ENCODE measurements at regions not wholly inside any gene's neighbourhood (a gene's known extent, or its start where the extent isn't known, plus 50 kb on each side); places are given as distances from the start of the nearest gene placed in this dataset.

DNA sequence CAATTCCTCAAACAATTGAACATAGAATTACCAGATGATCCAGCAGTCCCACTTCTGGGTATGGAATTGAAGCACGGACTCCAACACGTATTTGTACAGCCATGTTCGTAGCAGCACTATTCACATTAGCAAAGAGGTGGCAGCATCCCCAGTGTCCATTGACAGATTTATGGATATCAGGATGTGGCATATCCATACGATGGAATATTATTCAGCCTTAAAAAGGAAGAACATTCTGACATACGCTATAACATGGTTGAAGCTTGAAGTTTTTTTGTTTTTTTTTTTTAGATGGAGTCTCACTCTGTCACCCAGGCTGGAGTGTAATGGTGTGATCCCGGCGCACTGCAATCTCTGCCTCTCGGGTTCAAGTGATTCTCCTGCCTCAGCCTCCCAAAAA, 220.6 kb downstream of the ZIC5 start:
- TF ChIP-seq POLR2A (IDR thresholded peaks at IDR 0.05) (no peak), EP300 (IDR thresholded peaks at IDR 0.05) (no peak), POLR2AphosphoS5 (IDR thresholded peaks at IDR 0.05) (no peak)
- TF ChIP-seq, protein P1, sequence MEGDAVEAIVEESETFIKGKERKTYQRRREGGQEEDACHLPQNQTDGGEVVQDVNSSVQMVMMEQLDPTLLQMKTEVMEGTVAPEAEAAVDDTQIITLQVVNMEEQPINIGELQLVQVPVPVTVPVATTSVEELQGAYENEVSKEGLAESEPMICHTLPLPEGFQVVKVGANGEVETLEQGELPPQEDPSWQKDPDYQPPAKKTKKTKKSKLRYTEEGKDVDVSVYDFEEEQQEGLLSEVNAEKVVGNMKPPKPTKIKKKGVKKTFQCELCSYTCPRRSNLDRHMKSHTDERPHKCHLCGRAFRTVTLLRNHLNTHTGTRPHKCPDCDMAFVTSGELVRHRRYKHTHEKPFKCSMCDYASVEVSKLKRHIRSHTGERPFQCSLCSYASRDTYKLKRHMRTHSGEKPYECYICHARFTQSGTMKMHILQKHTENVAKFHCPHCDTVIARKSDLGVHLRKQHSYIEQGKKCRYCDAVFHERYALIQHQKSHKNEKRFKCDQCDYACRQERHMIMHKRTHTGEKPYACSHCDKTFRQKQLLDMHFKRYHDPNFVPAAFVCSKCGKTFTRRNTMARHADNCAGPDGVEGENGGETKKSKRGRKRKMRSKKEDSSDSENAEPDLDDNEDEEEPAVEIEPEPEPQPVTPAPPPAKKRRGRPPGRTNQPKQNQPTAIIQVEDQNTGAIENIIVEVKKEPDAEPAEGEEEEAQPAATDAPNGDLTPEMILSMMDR (IDR thresholded peaks at IDR 0.05): no peak
